HL-60 (cell line): ENCODE measurements at regions not wholly inside any gene's neighbourhood (a gene's known extent, or its start where the extent isn't known, plus 50 kb on each side); places are given as distances from the start of the nearest gene placed in this dataset.
"Not testable (repeated sequence)": the region's sequence is repeated elsewhere in the genome, so short reads cannot be mapped to it uniquely, and the experiment has no call there.

Experiments
- DNase-seq, 2 experiments: peaks; one replicate each; pipeline ENCODE4 v3.0.0-alpha.2; 2010 to 2020; ENCODE audit warnings: low read depth in 1 of 2, low spot score in 1 of 2
- H3K27ac ChIP-seq: fragments of 250-450 bp; sonication (Bioruptor Pico); replicated peaks from 2 replicates; pipeline ENCODE4 v1.5.1; 2020; ENCODE audit warnings: mild to moderate bottlenecking, moderate library complexity
- H3K27me3 ChIP-seq: fragments of 250-450 bp; sonication (Bioruptor Pico); 2 replicates; pipeline ENCODE4 v1.5.1; 2021; ENCODE audit warnings: mild to moderate bottlenecking, moderate library complexity; ENCODE audit not compliant: insufficient read depth, poor library complexity, severe bottlenecking
- H3K4me3 ChIP-seq: replicated peaks from 2 replicates; pipeline ENCODE4 v1.5.1; 2011; ENCODE audit warnings: mild to moderate bottlenecking, control low read depth, low read length; ENCODE audit not compliant: insufficient read depth
- CTCF ChIP-seq: IDR thresholded peaks from one replicate; pipeline ENCODE4 v1.5.1; 2011; ENCODE audit warnings: low read length, control low read depth, inconsistent platforms; ENCODE audit not compliant: insufficient read depth
- GABPA ChIP-seq: IDR thresholded peaks from 2 replicates; pipeline ENCODE4 v1.6.1; 2012; ENCODE audit warnings: low read depth
- POLR2AphosphoS5 ChIP-seq: IDR thresholded peaks from 2 replicates; pipeline ENCODE4 v1.6.1; 2012; ENCODE audit warnings: low read depth
- REST ChIP-seq: IDR thresholded peaks from 2 replicates; pipeline ENCODE4 v1.6.1; 2012; ENCODE audit warnings: low read depth; ENCODE audit not compliant: insufficient replicate concordance
- SPI1 ChIP-seq: IDR thresholded peaks from 2 replicates; pipeline ENCODE4 v1.6.1; 2012; ENCODE audit warnings: low read depth, mild to moderate bottlenecking, borderline replicate concordance

GRCh38 chr16:22648141-22648540 is 137.4 kb downstream of the NPIPB5 start:
- TF ChIP-seq POLR2AphosphoS5 (no peak), SPI1 (no peak), CTCF (no peak), GABPA (no peak), REST (no peak)
- Histone ChIP-seq H3K27me3 (peaks cover 6% of the 10 kb centered on the region), H3K27ac (no peak overlapping the region), H3K4me3 (no peak overlapping the region)
- DNase-seq: no peak

DNA sequence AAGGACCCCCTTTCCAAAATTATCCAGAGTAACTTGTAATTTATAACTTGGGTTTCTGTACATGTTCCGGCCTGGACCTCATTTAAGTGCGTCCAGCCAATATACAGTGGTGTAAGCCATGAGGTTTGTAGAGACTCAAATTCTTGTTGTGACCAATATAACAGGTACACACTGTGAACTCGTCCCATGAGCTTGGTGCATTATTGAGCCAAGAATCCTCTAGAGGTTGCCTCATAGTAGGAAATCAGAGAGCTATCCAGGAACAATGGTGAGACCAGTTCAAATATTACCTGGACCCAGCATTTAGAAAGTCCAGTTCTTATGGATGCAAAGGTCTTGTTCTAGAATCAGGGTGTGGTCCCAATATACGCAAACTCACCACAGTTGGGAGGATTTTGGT is 138.2 kb downstream of the NPIPB5 start:
- Histone ChIP-seq H3K27ac (no peak overlapping the region), H3K27me3 (peaks cover 6% of the 10 kb centered on the region), H3K4me3 (no peak overlapping the region)
- no peak for TF ChIP-seq POLR2AphosphoS5
- TF ChIP-seq CTCF: no peak
- no peak for TF ChIP-seq GABPA
- TF ChIP-seq SPI1: no peak
- no peak for TF ChIP-seq REST
- no peak for DNase-seq

DNA sequence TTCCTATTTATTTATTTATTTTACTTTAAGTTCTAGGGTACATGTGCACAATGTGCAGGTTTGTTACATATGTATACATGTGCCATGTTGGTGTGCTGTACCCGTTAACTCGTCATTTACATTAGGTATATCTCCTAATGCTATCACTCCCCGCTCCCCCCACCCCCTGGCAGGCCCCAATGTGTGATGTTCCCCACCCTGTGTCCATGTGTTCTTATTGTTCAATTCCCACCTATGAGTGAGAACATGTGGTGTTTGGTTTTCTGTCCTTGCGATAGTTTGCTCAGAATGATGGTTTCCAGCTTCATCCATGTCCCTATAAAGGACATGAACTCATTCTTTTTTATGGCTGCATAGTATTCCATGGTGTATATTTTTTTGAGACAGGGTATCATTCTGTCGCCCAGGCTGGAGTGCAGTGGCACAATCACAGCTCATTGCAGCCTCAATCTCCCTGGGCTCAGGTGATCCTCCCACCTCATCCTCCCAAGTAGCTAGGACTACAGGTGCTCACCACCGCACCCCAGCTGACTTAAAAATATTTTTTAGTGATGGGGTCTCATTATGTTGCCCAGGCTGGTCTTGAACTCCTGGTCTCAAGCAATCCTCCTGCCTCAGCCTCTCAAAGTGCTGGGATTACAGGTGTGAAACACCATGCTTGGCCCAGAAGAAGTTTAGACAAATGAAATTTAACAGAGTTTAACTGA is 140.6 kb downstream of the NPIPB5 start:
- not testable (repeated sequence) for H3K27ac ChIP-seq, DNase-seq, H3K27me3 ChIP-seq, H3K4me3 ChIP-seq

- H3K27me3 ChIP-seq: peaks cover 4% of the 10 kb centered on the region
- H3K4me3 ChIP-seq: no peak overlapping the region
- DNase-seq: no peak
- no peak overlapping the region for H3K27ac ChIP-seq
- TF ChIP-seq SPI1: no peak
Measured at GRCh38 chr16:22652463-22652845, 141.8 kb downstream of the NPIPB5 start.

DNA sequence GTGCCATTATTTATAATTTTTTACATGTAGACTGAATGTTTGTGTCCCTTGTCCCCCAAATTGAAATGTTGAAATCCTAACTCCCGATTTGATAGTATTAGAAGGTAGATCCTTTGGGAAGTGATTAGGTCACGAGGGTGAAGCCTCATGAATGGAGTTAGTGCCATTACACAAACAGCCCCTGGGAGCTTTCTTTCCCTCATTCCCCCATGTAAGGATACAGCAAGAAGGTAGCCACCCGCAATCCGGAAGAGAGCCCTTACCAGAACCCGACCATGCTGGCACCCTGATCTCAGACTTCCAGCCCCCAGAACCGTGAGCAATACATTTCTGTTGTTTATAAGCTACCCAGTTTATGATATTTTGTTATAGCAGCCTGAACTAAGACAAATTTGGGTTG is 143.2 kb downstream of the NPIPB5 start:
- Histone ChIP-seq H3K27me3 (no peaks in the 10 kb centered on the region), H3K4me3 (no peak overlapping the region), H3K27ac (no peak overlapping the region)
- TF ChIP-seq GABPA (no peak), SPI1 (no peak), POLR2AphosphoS5 (no peak), REST (no peak), CTCF (no peak)
- no peak for DNase-seq

GRCh38 chr16:22656573-22656972 is 145.9 kb downstream of the NPIPB5 start:
- H3K4me3 ChIP-seq, DNase-seq, H3K27me3 ChIP-seq, H3K27ac ChIP-seq: not testable (repeated sequence)
